ENCODE measurements at regions not wholly inside any gene's neighbourhood (a gene's known extent, or its start where the extent isn't known, plus 50 kb on each side); places are given as distances from the start of the nearest gene placed in this dataset.

DNA sequence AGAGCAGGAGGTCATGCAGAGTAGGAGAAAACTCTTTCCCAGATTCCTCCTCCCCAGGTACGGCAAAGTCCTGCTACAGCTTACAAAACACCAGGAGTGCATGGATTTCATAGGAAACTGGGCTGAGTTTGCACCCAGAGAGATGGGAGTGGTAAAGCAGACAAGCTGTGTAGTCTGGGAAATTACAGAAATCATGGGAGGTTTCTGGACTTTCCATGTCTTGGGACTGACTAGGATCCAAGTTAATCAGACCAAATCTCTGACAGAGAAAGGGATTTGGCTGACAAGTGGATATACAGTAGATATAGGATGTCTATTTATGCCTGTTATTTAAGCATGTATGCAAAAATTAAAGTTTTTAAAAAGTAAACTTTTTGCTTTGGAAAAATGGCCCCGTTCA, 205.4 kb upstream of the ACVR2A start:
- Mint-ChIP-seq H3K27ac (no peak overlapping the region), H3K4me1 (ENCODE audit: low read depth) (peaks cover 21% of the 10 kb centered on the region), H3K27me3 (ENCODE audit: insufficient read depth) (no peaks in the 10 kb centered on the region), H3K4me3 (no peak overlapping the region), H3K36me3 (ENCODE audit: low read depth) (no peaks in the 10 kb centered on the region), H3K9me3 (peaks cover 7% of the 10 kb centered on the region)
- DNase-seq (ENCODE audit: low spot score), result no peak
- intact Hi-C loops (cut with micrococcal nuclease), result loop anchor here (10.0 kb wide), 1 partner anchor 885 kb away; no protein-coding TSS in a partner anchor

DNA sequence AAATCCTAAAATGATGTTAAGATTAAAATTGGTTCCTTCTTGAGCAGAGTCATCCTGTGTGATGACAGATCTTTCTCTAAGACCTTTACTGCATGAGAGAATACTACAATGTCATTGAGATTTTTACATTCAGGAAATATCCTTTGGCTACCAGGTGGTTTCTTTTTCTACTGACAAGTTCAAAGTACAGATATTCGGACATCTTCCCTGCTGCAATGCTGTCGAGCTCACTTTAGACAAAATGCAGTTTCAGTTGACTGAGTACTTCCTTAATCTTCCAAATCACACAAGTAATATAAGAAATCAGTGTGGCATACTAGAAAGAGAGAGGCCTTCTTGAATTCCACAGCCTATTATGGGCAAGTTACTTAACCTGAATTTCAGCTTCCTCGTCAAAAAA, 207.9 kb upstream of the ACVR2A start:
- Mint-ChIP-seq H3K36me3 (ENCODE audit: low read depth) (no peaks in the 10 kb centered on the region), H3K9me3 (peaks cover 7% of the 10 kb centered on the region), H3K27me3 (ENCODE audit: insufficient read depth) (no peaks in the 10 kb centered on the region), H3K4me3 (no peak overlapping the region), H3K4me1 (ENCODE audit: low read depth) (peaks cover 21% of the 10 kb centered on the region), H3K27ac (no peak overlapping the region)
- no peak for DNase-seq (ENCODE audit: low spot score)
- intact Hi-C loops (cut with micrococcal nuclease), result loop anchor here (10.0 kb wide), 1 partner anchor 888 kb away; no protein-coding TSS in a partner anchor

DNA sequence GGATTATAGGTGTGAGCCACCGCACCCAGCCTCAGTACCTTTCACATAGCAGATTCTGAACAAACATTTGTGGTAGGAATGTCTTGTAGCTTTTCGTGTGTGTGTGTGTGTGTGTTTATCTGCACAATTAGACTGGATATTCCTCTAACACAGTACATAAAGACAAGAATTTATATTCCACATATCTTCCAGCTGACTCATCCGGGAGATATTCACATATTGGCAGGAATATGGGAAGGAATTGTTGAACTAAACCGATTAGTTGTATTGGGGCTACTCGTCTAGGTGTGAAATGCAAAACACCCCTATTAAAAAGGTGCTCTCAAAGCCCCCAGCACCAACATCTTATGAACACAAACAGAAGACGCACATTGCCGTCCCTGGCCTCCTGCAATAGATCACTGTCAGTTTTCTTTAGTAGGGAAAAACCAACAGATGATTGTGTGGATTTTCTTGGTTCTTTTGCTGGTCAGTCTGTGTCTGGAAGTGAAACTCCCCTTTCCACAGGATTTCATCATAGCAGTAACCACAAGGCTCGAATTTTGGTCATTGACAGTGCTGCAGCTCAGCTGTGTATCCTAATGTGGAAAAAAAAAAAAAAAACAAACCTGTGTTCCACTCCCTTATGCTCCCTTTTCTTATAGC, 208.5 kb upstream of the ACVR2A start:
- Mint-ChIP-seq H3K9me3 (peaks cover 4% of the 10 kb centered on the region), H3K27me3 (ENCODE audit: insufficient read depth) (no peaks in the 10 kb centered on the region), H3K27ac (no peak overlapping the region), H3K36me3 (ENCODE audit: low read depth) (no peaks in the 10 kb centered on the region), H3K4me1 (ENCODE audit: low read depth) (peaks cover 21% of the 10 kb centered on the region), H3K4me3 (no peak overlapping the region)
- DNase-seq (ENCODE audit: low spot score), result no peak
- intact Hi-C loops (cut with micrococcal nuclease), result loop anchor here (10.0 kb wide), 1 partner anchor 888 kb away; no protein-coding TSS in a partner anchor

DNA sequence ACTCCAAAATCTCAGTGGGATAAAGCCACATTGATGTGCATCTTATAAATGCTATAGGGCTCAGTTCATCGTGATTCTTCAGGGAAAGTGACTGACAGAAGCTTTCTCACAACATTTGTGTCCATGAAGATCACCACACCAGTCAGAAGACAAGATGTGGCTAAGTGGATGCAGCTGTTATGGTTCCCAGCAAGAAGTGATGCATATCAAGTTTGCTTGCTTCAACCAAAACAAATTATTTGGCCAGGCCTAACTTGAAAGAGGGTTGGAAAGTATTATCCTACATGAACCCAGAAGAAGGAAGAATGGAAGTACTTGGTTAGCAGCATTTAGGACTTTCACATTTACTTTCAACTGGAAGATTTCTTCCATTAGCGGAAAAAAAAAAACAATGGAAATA, 210.0 kb upstream of the ACVR2A start:
- DNase-seq (ENCODE audit: low spot score), result no peak
- peaks cover 6% of the 10 kb centered on the region for H3K9me3 Mint-ChIP-seq
- no peak overlapping the region for H3K4me3 Mint-ChIP-seq
- peaks cover 19% of the 10 kb centered on the region for H3K4me1 Mint-ChIP-seq (ENCODE audit: low read depth)
- H3K27ac Mint-ChIP-seq, result peak overlapping the region; percentile 85
- no peaks in the 10 kb centered on the region for H3K27me3 Mint-ChIP-seq (ENCODE audit: insufficient read depth)
- H3K36me3 Mint-ChIP-seq (ENCODE audit: low read depth), result no peaks in the 10 kb centered on the region
- intact Hi-C loops (cut with micrococcal nuclease), result loop anchor here (2.0 to 10.0 kb wide), 3 partner anchors 338 to 890 kb away; partner anchors contain the start of genes MBD5 and ORC4

DNA sequence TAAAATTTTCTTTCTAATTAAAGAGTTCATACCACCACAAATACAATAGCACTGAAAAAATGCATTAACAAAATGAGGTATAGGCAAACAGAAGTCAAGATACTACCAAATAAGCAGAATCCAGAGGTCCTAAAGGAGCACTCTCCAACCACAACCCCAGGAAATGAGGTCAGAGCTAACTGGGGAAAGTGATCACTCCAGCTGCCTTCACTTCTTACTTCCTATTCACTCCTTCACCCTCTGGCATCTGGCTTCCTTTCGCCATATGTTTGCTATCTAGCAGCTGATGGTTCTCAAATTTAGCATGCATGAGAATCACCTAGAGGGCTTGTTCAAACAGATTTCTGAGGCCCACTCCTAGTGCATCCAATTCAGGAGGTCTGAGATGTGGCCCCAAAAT, 212.6 kb upstream of the ACVR2A start:
- Mint-ChIP-seq H3K27ac (peak overlapping the region; percentile 24), H3K4me1 (ENCODE audit: low read depth) (peaks cover 36% of the 10 kb centered on the region), H3K4me3 (no peak overlapping the region), H3K36me3 (ENCODE audit: low read depth) (no peaks in the 10 kb centered on the region), H3K9me3 (peaks cover 6% of the 10 kb centered on the region), H3K27me3 (ENCODE audit: insufficient read depth) (no peaks in the 10 kb centered on the region)
- DNase-seq (ENCODE audit: low spot score), result no peak
- intact Hi-C loops (cut with micrococcal nuclease), result loop anchor here (5.0 to 10.0 kb wide), 2 partner anchors 390 to 893 kb away; partner anchors contain the start of genes MBD5 and ORC4

DNA sequence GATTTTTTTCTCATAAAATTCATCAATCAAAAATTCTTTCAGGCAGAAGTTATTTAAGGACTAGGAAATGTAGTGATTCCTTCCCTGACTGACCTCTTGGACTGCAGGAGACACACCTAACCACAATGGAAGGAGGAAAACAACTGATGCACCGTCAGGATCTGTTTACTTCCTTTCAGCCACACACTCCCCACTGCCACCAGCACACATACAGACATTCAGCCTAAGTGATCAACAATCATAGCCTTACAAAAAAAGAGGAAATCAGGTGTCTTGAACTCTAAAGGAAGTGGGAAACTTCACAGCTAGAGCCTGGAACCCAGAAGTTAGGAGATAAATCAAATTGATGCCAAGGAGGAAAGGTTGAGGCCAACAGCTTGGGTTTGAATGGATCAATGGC, 213.5 kb upstream of the ACVR2A start:
- DNase-seq (ENCODE audit: low spot score), result no peak
- Mint-ChIP-seq H3K9me3 (peaks cover 6% of the 10 kb centered on the region), H3K4me3 (peak overlapping the region; percentile 10), H3K36me3 (ENCODE audit: low read depth) (no peaks in the 10 kb centered on the region), H3K27me3 (ENCODE audit: insufficient read depth) (no peaks in the 10 kb centered on the region), H3K4me1 (ENCODE audit: low read depth) (peaks cover 29% of the 10 kb centered on the region), H3K27ac (peak overlapping the region; percentile 74)
- intact Hi-C loops (cut with micrococcal nuclease), result loop anchor here (2.0 to 10.0 kb wide), 3 partner anchors 214 to 894 kb away; partner anchors contain the start of genes ACVR2A, MBD5 and ORC4

DNA sequence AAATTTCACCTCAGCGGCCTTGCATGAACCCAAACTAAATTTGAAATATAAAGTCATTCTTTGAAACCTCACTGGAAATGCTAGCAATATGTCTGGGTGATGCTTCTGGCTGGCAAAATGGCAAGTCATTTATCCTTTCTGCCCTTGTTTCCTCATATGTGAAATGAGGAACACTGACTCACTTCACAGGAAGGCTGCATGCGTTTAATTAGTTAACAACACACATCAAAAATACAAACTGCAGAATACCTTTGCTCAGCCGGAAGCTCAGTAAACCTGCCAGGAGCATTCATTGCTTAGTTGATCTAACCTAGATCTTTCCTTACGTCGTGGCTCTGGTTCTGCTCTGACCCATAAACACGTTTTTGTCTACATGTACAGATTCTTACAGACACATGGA, 214.2 kb upstream of the ACVR2A start:
- peak overlapping the region; percentile 74 for H3K27ac Mint-ChIP-seq
- intact Hi-C loops (cut with micrococcal nuclease), result loop anchor here (1.0 to 10.0 kb wide), 4 partner anchors 214 to 894 kb away; partner anchors contain the start of genes ACVR2A, MBD5 and ORC4
- H3K4me1 Mint-ChIP-seq (ENCODE audit: low read depth), result peaks cover 22% of the 10 kb centered on the region
- no peak for DNase-seq (ENCODE audit: low spot score)
- no peak overlapping the region for H3K4me3 Mint-ChIP-seq
- no peaks in the 10 kb centered on the region for H3K27me3 Mint-ChIP-seq (ENCODE audit: insufficient read depth)
- H3K36me3 Mint-ChIP-seq (ENCODE audit: low read depth), result no peaks in the 10 kb centered on the region
- peaks cover 5% of the 10 kb centered on the region for H3K9me3 Mint-ChIP-seq

DNA sequence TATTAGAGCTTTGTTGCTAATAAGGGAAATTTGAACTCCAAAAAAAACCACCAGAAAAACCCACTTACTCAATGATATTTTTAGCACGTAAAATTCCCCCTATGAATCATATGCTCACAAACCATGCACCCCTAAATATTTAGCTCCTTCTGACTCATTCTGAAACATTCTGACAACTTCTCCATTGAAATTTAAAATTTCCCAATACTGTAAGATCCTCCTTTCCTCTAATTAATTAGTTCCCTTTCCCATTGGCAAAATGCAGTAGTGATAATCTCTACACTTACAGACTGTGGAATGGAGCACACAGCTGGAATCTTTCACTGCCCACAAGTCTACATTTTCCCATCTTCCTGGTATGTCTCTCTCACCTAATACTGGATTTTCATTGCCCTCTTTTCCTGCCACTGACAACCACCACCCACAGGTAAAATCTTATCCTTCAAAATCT, 215.8 kb upstream of the ACVR2A start:
- no peaks in the 10 kb centered on the region for H3K27me3 Mint-ChIP-seq (ENCODE audit: insufficient read depth)
- peak overlapping the region; percentile 60 for H3K27ac Mint-ChIP-seq
- no peak for DNase-seq (ENCODE audit: low spot score)
- H3K4me3 Mint-ChIP-seq, result peak overlapping the region; percentile 35
- no peaks in the 10 kb centered on the region for H3K36me3 Mint-ChIP-seq (ENCODE audit: low read depth)
- peaks cover 3% of the 10 kb centered on the region for H3K9me3 Mint-ChIP-seq
- H3K4me1 Mint-ChIP-seq (ENCODE audit: low read depth), result peaks cover 24% of the 10 kb centered on the region
- intact Hi-C loops (cut with micrococcal nuclease), result loop anchor here (1.0 to 5.0 kb wide), 3 partner anchors 34 to 447 kb away; no protein-coding TSS in a partner anchor

DNA sequence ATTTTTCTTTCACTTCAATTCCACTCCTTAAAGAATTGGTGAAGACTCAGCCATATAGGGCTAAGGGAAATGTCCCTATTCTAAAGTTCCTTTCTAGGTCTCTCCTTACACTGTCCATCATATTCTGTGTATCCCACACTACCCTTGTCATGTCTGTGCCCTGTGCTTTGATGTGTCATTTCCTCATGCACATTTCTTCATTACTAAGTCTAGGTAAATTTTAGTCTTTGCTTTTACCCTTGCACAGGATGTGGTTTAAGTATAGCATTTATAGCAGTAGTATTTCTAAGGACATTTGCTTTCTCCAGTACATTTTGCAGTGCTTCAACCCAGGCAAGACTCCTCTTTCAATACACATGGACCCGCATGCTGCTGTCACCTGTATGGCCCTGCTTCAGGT, 221.5 kb upstream of the ACVR2A start:
- no peak for DNase-seq (ENCODE audit: low spot score)
- intact Hi-C loops (cut with micrococcal nuclease), result loop anchor here (1.0 to 2.0 kb wide), 2 partner anchors 40 to 221 kb away; partner anchors contain the start of gene ACVR2A
- Mint-ChIP-seq H3K9me3 (no peaks in the 10 kb centered on the region), H3K4me1 (ENCODE audit: low read depth) (peaks cover 29% of the 10 kb centered on the region), H3K27ac (peak overlapping the region; percentile 61), H3K27me3 (ENCODE audit: insufficient read depth) (no peaks in the 10 kb centered on the region), H3K4me3 (peak overlapping the region; percentile 13), H3K36me3 (ENCODE audit: low read depth) (peaks cover 2% of the 10 kb centered on the region)

DNA sequence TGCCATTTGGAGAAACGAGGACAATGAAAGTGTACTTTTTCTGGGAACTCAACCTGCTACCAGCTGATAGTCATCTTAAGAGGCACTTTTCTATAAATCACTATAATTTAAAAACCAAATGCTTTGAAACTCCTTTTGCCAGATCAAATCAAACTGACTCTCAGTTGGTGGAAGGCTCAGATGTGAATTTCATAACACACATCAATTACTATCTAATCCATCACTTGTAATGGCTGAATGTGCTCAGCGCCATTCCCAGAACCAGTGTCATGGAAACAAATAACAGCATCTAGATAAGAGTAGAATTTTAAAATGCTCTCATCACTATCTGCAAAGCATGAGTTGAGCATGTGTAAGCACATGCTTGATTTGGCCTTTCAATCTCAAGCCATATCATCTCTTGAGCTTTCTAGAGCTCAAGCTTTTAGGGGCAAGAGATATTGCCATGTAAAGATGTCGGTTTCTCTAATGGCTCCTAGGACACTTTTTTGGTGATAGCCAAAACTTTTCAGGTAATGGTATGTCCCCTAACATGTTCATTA, 223.1 kb upstream of the ACVR2A start:
- H3K4me1 Mint-ChIP-seq (ENCODE audit: low read depth), result peaks cover 20% of the 10 kb centered on the region
- no peak for DNase-seq (ENCODE audit: low spot score)
- H3K27ac Mint-ChIP-seq, result no peak overlapping the region
- H3K4me3 Mint-ChIP-seq, result no peak overlapping the region
- H3K27me3 Mint-ChIP-seq (ENCODE audit: insufficient read depth), result peaks cover 1% of the 10 kb centered on the region
- H3K36me3 Mint-ChIP-seq (ENCODE audit: low read depth), result peaks cover 2% of the 10 kb centered on the region
- intact Hi-C loops (cut with micrococcal nuclease), result loop anchor here (2.0 kb wide), 1 partner anchor 223 kb away; the partner anchor contains the start of gene ACVR2A
- H3K9me3 Mint-ChIP-seq, result no peaks in the 10 kb centered on the region

DNA sequence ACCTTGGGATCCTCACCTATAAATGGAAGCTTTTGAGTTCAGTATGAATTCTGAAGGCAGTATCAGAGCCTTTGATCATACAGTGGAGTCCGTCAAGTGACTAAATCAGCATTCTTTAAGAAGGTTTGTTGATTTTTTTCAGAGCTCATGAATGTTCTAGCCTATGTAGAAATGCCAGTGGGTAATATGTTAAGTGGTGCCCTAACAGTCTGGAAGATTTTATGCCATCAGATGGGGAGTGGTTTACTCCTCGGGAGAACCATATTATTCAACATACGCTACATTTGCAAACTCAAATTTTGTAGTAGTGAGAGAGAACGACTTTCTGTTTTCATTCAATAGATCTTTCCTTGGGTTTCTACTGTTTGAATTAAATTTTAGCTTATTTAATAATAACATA, 225.0 kb upstream of the ACVR2A start:
- H3K27me3 Mint-ChIP-seq (ENCODE audit: insufficient read depth), result peaks cover 3% of the 10 kb centered on the region
- intact Hi-C loops (cut with micrococcal nuclease), result no loop called here

DNA sequence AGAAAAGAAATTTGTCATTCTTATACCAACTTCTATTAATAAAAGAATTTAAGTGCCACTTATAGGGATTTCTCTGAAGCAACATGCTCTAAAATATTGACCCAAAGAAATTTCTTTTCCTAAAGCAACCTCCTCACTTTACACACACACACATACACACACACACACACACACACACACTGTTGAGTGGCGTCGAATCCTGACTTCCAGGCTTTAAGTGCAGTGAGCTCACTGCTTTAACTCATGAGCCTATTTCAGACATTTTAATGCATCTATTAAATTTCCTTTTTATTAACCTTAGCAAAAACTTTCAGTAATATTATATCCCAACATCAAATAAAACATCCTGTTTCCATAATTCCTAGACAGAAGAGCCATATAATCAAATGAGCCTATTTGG, 229.1 kb upstream of the ACVR2A start:
- H3K9me3 Mint-ChIP-seq, result no peaks in the 10 kb centered on the region
- intact Hi-C loops (cut with micrococcal nuclease), result no loop called here
- H3K36me3 Mint-ChIP-seq (ENCODE audit: low read depth), result no peaks in the 10 kb centered on the region
- H3K4me1 Mint-ChIP-seq (ENCODE audit: low read depth), result no peaks in the 10 kb centered on the region
- no peak overlapping the region for H3K27ac Mint-ChIP-seq
- DNase-seq (ENCODE audit: low spot score), result no peak
- H3K4me3 Mint-ChIP-seq, result no peak overlapping the region
- H3K27me3 Mint-ChIP-seq (ENCODE audit: insufficient read depth), result peaks cover 3% of the 10 kb centered on the region

More for the DNA sequence above, 225.0 kb upstream of the ACVR2A start:
- no peak for DNase-seq (ENCODE audit: low spot score)
- H3K4me3 Mint-ChIP-seq, result no peak overlapping the region
- no peaks in the 10 kb centered on the region for H3K9me3 Mint-ChIP-seq
- no peak overlapping the region for H3K27ac Mint-ChIP-seq
- peaks cover 20% of the 10 kb centered on the region for H3K4me1 Mint-ChIP-seq (ENCODE audit: low read depth)
- H3K36me3 Mint-ChIP-seq (ENCODE audit: low read depth), result peaks cover 2% of the 10 kb centered on the region

DNA sequence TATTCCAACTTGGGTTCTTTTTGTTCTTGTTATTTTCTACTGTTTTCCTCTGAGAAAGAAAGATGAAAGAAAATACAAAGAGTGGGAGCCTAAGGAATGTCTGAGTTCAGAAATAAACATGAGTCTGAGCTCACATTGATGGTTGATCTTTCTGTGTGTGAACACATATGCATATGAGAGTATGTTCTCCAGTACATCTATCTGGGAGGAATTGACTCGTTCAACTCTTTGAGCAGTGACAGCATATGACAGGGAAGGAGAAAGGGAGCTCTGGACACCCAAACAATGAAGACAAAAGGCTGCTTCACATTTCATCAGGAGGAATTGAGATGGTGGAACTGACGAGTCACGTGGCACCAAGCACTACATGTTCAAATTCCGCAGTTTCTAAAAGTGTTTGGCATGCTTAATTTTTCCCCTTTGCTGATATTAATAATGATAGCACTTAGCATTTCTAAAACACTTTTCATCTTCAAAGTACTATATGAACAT, 229.8 kb upstream of the ACVR2A start:
- Mint-ChIP-seq H3K4me3 (no peak overlapping the region), H3K27ac (no peak overlapping the region), H3K4me1 (ENCODE audit: low read depth) (no peaks in the 10 kb centered on the region), H3K9me3 (no peaks in the 10 kb centered on the region), H3K27me3 (ENCODE audit: insufficient read depth) (peaks cover 3% of the 10 kb centered on the region), H3K36me3 (ENCODE audit: low read depth) (no peaks in the 10 kb centered on the region)
- intact Hi-C loops (cut with micrococcal nuclease), result no loop called here
- no peak for DNase-seq (ENCODE audit: low spot score)

Measured in activated T-helper 1 cell treated with anti-CD3 and anti-CD28 coated beads, Interleukin-12 subunit alpha, Interleukin-12 subunit beta, Interleukin-2, Interleukin-4 antibody, amounts not matched to agents 30 ng/mL and 10 ng/mL and 1 ng/mL, durations not matched to agents 14 hours and 24 hours and 36 hours (primary cell).